Hematopoietic multipotent progenitor cell treated with erythropoietin and hydrocortisone succinate and interleukin-3 and kit ligand, for 4 days (in vitro differentiated cells): ENCODE measurements at regions not wholly inside any gene's neighbourhood (a gene's known extent, or its start where the extent isn't known, plus 50 kb on each side); places are given as distances from the start of the nearest gene placed in this dataset.
"Not testable (repeated sequence)": the region's sequence is repeated elsewhere in the genome, so short reads cannot be mapped to it uniquely, and the experiment has no call there.

ENCODE experiments used
- DNase-seq: peaks from one replicate; pipeline ENCODE4 v3.0.0-alpha.2; 2015

DNA sequence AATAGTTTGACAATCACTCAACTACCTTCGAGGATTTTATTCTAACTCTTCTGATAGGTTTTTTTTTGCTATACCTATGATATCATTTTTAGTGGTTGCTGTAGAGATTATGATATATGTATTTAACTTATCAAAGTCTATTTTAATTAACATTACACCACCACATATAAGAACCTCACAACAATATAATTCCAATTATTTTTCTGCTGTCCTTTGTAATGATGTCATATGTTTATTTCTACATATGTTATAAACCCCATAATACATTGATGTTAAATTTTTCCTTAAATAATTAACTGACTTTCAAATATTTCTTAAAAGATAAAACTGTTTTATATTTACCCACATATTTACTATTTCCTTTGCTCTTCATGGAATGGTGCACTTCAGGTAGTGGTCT lies 103.4 kb upstream of the KITLG start:
- DNase-seq: no peak

DNA sequence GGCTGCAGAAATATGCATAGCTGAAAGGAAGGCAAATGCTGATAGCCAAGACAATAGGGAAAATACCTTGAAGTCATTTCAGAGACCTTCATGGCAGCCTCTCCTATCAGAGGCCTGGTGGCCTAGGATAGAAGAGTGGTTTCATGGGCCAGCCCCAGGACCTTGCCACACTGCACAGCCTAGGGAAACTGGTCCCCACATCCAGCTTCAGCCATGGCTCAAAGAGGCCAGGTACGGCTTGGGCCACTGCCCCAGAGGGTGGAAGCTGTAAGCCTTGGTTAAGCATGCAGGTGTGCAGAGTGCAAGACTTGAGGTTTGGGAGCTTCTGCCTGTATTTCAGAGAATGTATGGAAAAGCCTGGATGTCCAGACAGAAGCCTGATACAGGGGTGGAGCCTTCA lies 101.0 kb upstream of the KITLG start:
- DNase-seq: no peak

DNA sequence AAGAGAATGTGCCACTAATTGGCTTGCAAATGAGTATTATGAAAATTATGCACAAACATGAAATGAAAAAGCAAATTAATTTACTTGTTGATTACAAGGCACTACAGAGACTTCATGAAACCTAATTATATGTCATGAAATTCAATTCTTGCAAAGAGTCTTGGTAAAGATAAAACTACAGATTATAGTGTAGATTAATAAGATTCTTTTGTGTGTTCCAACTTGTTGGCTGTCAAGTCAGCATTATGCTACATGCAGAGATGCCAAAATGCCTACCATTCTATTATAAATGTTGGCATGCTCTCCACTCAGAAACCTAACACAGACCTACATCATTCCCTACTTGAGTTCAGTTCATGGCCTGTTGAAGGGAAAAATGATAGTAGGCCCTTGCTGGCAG lies 97.2 kb upstream of the KITLG start:
- no peak for DNase-seq

DNA sequence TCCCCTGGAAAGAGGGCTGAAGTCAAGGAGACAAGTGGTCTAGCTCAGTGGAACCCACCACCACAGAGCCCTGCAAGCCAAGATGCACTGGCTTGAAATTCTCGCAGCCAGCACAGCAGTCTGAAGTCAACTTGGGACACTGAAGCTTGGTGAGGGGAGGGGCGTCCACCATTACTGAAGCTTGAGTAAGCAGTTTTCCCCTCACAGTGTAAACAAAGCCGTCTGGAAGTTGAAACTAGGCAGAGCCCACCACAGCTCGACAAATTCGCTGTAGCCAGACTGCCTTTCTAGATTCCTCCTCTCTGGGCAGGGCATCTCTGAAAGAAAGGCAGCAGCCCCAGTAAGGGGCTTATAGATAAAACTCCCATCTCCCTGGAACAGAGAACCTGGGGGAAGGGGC lies 87.3 kb upstream of the KITLG start:
- not testable (repeated sequence) for DNase-seq

DNA sequence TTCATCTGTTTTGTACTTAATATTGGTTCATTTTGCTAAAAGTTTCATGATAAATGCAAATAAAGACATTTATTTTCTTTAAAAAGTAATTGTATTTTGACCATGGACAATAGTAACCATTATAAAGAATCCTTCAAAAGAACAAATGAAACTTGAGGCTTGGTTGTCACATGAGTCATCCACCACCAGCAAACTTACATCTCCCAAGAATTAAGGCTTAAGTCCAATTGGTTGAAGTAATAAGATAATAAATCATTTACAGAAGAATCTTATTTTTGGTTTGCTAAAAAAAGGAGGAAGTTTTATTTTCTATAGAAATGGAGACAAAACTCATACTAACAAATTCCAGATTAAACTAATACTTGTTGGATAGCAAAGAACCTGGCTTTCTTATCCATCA lies 84.8 kb upstream of the KITLG start:
- no peak for DNase-seq

DNA sequence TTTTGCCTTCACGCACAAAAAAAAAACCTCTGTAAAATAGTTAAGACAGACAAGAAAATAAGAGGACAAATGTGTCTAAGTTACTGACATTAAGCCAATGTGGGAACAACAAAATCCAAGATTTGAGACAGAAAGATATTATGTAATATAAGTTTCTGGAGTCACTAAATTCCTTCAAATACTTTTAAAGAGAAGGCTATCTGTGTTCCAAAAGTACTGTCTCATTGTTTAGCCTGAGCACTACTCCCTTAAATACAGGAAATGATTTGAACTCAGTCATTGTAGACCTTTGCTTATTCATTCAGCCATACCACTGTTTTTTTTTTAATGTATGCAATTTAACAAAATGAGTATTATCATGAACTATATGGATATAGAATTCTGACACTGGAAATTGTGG lies 82.7 kb upstream of the KITLG start:
- DNase-seq: no peak

DNA sequence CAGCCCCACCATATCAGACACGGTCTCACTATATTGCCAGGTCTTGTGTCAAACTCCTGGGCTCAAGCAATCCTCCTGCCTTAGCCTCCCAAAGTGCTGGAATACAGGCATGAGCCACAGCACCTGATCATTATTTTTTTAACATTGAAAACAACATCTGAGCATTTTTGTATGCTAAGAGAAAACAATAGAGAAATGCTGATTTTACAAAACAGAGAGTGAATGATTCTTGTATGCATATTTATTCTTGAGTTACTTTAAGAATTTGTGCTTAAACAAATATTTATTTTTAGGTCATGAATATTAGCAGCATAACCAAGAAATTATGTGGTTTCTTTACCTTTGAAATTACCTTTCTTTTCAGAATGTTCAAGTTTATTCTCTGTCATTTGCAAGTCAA lies 81.8 kb upstream of the KITLG start:
- DNase-seq: no peak

DNA sequence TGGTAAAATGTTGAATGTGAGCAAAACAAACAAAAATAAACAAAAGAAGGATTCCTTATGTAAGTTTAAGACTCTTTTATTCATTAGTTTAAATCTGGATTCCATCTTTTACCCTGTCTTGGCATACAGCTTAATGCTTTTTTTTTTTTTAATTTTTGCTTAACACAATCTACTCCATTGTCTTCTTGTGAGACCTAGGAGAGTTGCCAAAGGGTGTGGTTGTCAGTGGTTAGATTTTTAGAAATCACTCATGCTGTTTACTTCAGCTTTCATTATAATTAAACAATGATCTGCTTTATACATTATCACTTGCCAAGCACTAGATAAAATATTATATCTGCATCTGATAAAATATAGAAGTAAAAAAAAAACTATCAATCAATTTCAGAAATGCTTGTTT lies 77.7 kb upstream of the KITLG start:
- no peak for DNase-seq

DNA sequence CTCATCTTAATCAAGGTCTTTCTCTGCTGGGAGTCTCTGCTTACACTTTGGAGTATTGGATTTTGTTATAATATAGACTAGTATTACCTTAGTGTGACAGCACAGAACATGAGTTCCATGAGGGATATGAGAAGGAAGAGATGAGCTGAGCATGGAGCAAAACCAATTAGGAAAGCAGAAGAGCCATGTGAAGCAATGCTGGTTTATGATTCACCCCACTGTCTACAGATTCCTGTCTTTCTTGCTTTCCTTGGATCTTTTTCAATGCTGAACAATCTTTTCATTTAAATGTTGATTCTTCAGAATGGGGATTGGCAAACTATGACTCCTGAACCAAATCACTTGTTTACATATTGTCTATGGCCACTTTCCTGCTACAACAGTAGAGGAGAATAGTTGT lies 70.4 kb upstream of the KITLG start:
- no peak for DNase-seq

DNA sequence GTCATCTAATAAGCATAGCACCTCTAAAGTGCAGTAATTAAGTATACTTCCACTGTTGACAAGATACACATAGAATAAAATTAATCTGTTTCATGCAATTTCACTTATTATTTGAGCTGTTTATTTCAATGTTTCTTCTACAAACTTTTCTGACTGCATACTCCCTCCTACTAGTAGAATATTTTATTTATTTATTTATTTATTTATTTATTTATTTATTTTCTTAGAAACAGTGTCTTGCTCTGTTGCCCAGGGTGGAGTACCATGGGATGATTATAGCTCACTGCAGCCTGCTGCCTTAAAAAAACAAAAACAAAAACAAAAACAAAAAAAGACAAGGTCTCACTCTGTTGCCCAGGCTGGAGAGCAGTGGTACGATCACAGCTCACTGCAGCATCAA lies 68.4 kb upstream of the KITLG start:
- DNase-seq: no peak

DNA sequence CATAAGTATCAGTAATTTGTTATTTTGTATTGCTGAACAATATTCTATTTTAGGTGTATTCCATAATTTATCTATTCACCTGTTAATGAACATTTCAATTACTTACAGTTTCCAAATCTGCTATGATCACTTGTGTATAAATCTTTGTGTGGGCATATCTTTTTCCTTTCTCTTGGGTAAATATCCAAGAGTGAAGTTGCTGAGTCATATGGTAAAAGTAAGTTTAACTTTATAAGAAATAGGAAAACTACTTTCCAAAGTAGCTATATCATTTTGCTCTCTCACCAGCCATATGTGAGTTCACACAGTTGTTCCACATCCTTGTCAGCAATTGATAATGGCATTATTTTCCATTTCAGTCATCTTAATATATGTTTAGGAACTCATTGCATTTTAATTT lies 66.6 kb upstream of the KITLG start:
- no peak for DNase-seq

DNA sequence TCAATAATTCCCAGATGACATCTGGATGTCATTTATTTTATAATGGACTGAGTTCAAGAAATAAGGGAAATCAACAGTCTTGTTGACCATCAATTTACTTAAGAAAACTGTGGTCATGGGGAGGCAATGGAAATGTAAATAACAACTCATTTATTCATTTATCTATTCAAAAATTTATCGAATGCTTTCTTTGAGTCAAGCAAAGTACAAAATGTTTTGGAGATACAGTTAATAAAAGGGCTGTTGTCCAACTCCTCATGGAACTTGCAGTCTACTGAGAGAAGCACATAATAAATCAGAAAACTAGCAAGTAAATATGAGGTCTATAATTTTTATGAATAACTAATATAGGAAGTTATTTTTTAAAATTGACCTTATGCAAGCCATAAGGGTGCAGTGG lies 65.5 kb upstream of the KITLG start:
- DNase-seq: no peak

DNA sequence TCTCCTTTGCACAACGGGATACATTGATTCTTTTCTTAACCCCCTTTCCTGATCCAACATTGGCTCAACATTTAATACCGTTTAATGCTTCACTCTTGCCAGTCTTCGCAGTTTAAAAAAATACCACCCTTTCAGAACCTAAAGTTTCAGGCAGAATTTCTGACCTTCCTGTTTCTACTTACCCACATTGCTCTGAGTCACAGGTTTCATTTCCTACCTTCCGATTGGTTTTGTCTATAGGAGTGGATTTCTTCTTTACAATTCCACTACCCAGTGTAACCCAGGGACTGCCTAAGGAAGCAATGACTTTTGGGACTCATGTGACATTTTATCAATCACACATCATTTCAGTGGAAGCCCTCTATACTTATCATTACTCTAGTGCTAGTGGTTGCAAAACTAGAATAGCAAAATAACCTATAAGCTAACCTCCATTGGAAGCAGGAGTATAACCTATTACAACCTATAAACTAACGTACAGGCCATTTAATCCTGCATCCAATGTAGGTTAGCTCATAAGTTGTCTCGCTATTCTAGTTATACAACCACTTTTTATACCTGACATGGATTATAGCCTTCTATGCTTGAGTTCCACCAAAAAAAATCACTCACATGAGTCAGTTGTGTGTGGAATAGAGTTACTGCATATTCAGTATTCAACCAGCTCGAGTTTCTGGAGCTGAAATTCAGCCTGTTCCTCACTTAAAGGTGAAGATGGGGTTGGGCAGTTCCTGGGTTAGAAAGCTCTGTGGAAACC lies 64.9 kb upstream of the KITLG start:
- no peak for DNase-seq

DNA sequence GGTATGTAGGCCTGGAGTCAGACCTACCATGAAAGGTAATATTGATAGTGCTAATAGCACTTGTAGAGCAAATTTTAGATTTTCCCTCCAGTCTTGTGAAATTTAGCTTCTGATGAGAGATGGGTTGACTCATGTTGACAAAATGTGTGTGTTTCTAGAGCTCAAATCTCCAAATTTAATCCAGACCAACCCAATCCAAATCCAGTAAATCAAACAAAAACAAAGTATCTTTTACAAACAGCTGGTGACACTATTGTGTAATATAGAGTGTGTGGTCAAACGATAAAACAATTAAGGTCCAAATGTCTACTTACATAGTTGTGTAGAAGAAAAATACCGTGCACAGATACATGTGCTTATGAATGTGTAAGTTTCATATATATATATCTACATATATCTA lies 63.4 kb upstream of the KITLG start:
- DNase-seq: no peak

DNA sequence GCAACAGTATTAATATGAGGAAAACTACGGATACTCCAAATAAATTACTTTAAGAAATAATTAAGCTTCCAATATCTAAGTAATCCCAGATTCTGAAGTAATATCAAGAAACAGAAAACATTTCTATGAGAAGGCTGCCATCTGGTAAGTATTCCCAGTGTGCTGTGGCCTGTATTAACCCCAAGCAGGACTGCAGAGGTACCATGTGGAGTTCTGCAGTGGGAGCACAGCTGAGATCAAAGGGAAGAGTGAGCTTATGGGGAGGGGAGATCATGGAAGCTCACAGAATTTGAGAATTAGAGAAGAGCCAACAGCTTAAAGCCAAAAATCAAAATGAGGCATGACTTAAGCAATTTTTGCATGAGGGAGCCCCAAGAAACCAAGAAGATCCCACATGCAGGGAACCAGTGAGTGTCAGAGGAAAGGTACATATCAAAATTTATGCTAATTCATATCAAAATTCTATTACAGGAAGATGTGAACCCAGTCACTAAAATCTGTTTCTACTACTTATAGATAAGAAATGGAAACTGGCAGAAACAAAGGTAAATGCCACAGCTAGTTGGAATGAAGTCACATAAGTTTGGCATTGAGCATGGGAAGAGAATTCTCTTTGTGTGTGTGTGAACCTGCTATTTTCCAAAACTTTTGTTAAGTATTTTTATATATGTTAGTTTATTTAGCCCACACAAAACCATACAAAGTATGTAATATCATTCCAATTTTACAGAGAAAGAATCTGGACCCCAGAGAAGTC lies 62.6 kb upstream of the KITLG start:
- no peak for DNase-seq

DNA sequence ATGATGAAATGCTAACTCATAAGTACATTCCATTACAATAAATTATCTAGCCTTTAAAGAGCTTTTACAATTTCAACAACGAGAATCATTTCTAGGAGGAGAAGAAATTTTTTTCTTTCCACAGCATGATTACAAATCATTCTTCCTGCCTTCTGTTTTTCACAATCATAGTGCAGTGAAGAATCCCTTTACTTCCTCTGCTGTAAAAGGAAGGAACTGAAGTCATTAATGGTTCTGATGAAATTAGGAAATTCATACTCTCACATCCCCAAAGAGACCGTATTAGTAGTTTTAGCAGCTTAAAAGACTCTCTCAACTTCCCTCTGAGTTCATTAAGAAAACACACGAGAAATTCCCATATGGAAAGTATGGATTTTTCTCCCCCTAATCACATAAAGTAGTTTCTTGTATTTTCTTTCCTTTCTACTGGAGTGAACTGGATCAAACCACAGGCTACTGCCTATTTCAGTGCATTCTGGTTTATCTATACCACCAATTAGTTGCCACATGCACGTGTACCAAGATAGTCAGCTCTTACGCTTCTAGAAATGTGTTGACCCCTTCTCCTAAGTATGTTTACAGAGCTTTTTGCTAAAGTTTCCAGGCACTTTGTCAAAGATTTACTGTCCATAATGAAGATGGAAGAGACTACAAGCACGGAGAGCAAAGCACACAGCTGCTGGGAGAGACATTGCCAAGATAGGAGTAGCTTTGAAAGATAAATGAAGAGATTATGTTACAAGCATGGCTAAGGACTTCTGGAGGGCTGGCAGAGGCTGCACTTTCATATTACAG lies 58.9 kb upstream of the KITLG start:
- DNase-seq: peak; percentile 4

DNA sequence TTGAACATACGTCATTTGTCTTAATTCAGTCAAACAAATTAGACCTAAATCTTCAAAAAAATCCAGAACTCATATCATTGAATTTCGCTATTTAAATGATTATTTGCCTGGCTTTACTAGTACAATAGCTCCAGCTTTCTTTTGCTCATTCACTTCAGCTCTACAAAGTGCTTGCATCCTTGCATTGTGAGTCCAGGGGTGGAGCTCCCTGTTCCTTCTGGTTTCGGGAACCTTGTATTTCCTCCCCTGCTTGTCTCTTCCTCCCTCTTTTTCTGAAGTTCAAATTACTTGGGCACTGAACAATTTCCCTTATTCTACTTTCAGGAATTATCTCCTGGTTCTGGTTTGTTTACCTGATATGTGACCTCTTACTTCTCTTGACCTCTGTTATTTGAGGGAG lies 58.1 kb upstream of the KITLG start:
- DNase-seq: no peak

DNA sequence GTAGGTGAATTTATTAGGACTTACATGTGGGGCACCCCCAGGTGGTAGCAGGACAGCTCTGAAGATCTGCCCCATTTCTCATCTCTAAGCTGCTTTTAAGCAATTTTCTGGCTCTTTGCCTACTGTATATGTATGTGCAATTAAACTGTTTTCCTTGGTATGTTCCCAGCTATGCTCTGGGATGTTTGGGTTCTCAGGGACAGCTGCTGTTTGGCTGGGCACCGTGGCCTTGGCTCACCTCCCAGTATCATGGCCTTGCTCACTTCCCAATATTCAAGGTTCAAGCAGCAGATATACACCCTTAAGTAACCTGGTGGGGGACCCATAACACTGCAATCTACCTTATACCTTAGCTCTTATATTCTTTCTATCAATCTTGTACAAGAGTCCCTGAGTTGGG lies 53.7 kb upstream of the KITLG start:
- no peak for DNase-seq

DNA sequence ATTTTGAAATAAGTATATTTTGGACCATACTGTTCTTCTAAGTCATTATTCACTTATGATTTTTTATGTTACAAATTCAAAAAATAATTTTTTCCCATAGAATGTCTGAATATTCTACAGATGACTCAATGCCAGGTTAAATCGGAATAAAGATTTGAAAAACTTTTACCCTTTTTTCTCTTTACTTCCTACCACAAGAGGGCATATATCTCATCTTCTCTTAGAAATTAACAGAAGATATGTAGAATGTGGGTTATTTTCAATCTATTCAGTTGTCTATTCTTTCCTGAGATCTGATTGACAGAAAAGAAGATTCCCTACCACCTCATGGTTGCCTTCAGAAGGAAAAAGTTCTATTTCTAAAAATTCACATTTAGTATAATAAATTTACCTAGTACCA lies 53.0 kb upstream of the KITLG start:
- peak; percentile 5 for DNase-seq

DNA sequence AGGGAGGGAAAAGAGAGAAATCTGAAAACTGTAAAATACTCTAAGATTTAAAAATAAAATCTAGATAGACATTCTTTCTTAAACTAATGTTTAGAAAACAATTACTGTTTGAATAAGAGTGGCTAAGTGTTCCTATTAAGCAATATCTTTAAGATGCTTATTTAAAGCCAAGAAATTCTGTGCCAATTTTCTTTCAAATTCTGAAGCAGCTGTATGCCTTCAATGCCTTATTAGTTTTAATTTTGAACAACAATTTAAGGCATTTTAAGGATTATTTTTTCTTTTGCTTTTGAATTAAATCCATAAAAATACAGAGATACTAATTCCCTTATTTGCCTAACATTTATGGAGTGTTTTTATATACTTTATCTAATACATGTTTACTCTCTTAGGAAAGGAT lies 50.3 kb upstream of the KITLG start:
- DNase-seq: no peak
